ENCODE measurements at regions not wholly inside any gene's neighbourhood (a gene's known extent, or its start where the extent isn't known, plus 50 kb on each side); places are given as distances from the start of the nearest gene placed in this dataset.

GRCh38 chr5:103487218-103487617 is 75.4 kb downstream of the NUDT12 start:
- no peak overlapping the region for H3K4me3 ChIP-seq (ENCODE audit: low read depth, low read length)

GRCh38 chr5:103486739-103487138 is 75.8 kb downstream of the NUDT12 start:
- TF ChIP-seq CTCF (conservative IDR thresholded peaks at IDR 0.05; ENCODE audit: low read depth, low read length), result no peak
- no peak overlapping the region for H3K4me3 ChIP-seq (ENCODE audit: low read depth, low read length)
- no peak for DNase-seq (ENCODE audit: low read depth)

More at GRCh38 chr5:103487218-103487617, 75.4 kb downstream of the NUDT12 start:
- no peak for DNase-seq (ENCODE audit: low read depth)
- no peak for TF ChIP-seq CTCF (conservative IDR thresholded peaks at IDR 0.05; ENCODE audit: low read depth, low read length)

DNA sequence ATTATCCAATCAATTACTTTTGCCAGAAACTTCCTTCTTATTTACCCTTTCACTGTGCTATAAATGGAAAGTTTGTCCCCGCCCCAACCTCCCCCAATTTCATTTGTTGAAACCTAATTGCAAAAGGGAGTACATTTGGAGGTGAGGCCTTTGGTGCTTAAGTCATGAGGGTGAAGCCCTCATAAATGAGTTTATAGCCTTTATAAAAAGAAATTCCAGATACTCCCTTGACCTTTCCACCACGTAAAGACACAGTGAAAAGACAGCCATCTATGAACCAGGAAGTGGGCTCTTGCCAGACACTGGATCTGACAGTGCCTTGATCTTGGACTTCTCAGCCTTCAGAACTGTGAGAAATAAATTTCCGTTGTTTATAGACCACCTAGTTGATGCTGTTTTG is 82.3 kb downstream of the NUDT12 start:
- no peak for TF ChIP-seq CTCF (conservative IDR thresholded peaks at IDR 0.05; ENCODE audit: low read depth, low read length)
- H3K4me3 ChIP-seq (ENCODE audit: low read depth, low read length), result no peak overlapping the region

GRCh38 chr5:103477678-103478077 is 84.9 kb downstream of the NUDT12 start:
- DNase-seq (ENCODE audit: low read depth), result no peak
- no peak for TF ChIP-seq CTCF (conservative IDR thresholded peaks at IDR 0.05; ENCODE audit: low read depth, low read length)
- no peak overlapping the region for H3K4me3 ChIP-seq (ENCODE audit: low read depth, low read length)

More for the DNA sequence above, 82.3 kb downstream of the NUDT12 start:
- DNase-seq (ENCODE audit: low read depth), result no peak

GRCh38 chr5:103476811-103477210 is 85.8 kb downstream of the NUDT12 start:
- no peak for TF ChIP-seq CTCF (conservative IDR thresholded peaks at IDR 0.05; ENCODE audit: low read depth, low read length)
- no peak overlapping the region for H3K4me3 ChIP-seq (ENCODE audit: low read depth, low read length)
- DNase-seq (ENCODE audit: low read depth), result no peak

- TF ChIP-seq CTCF (conservative IDR thresholded peaks at IDR 0.05; ENCODE audit: low read depth, low read length), result peak; percentile 62
- no peak for DNase-seq (ENCODE audit: low read depth)
- no peak overlapping the region for H3K4me3 ChIP-seq (ENCODE audit: low read depth, low read length)
Measured at GRCh38 chr5:103475629-103476240, 86.9 kb downstream of the NUDT12 start.

GRCh38 chr5:103474677-103475076 is 87.9 kb downstream of the NUDT12 start:
- no peak overlapping the region for H3K4me3 ChIP-seq (ENCODE audit: low read depth, low read length)
- DNase-seq (ENCODE audit: low read depth), result no peak
- TF ChIP-seq CTCF (conservative IDR thresholded peaks at IDR 0.05; ENCODE audit: low read depth, low read length), result peak; percentile 24
